ENCODE measurements at regions not wholly inside any gene's neighbourhood (a gene's known extent, or its start where the extent isn't known, plus 50 kb on each side); places are given as distances from the start of the nearest gene placed in this dataset.

DNA sequence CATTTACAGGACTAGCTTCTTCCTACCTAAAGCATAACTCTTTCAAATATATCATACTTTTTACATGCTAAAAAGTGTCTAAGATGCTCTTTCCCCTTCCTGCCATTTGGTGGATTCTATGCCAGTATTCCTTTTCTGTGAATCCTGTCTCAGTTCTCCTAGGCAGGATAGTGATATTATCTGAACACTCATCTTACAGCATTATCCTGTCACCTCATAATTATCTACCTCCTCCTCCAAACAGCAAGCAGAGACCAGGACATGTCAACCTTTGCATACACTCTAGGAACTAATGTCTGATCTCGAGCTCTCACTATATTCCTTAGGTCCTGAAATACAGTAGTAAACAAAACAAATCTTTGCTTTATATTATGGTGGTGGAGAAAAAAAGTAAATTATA is 275.5 kb downstream of the FAM181B start:
- TF ChIP-seq, protein P1, sequence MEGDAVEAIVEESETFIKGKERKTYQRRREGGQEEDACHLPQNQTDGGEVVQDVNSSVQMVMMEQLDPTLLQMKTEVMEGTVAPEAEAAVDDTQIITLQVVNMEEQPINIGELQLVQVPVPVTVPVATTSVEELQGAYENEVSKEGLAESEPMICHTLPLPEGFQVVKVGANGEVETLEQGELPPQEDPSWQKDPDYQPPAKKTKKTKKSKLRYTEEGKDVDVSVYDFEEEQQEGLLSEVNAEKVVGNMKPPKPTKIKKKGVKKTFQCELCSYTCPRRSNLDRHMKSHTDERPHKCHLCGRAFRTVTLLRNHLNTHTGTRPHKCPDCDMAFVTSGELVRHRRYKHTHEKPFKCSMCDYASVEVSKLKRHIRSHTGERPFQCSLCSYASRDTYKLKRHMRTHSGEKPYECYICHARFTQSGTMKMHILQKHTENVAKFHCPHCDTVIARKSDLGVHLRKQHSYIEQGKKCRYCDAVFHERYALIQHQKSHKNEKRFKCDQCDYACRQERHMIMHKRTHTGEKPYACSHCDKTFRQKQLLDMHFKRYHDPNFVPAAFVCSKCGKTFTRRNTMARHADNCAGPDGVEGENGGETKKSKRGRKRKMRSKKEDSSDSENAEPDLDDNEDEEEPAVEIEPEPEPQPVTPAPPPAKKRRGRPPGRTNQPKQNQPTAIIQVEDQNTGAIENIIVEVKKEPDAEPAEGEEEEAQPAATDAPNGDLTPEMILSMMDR (IDR thresholded peaks at IDR 0.05; ENCODE audit: low read length), result no peak
- TF ChIP-seq EZH2 (IDR thresholded peaks at IDR 0.05; ENCODE audit: borderline replicate concordance, low read length), result no peak

Measured in OCI-LY1 (cell line).